CD1c-positive myeloid dendritic cell (primary cell): ENCODE measurements at regions not wholly inside any gene's neighbourhood (a gene's known extent, or its start where the extent isn't known, plus 50 kb on each side); places are given as distances from the start of the nearest gene placed in this dataset.
"Not testable (repeated sequence)": the region's sequence is repeated elsewhere in the genome, so short reads cannot be mapped to it uniquely, and the experiment has no call there.

Experiments
- DNase-seq: peaks from one replicate; pipeline ENCODE4 v3.0.0-alpha.2; 2016; ENCODE audit errors: extremely low spot score

GRCh38 chr4:148955564-148956297 is 513.5 kb upstream of the NR3C2 start:
- no peak for DNase-seq

GRCh38 chr4:148954011-148954749 is 512.0 kb upstream of the NR3C2 start:
- DNase-seq, result no peak

GRCh38 chr4:148951346-148951745 is 509.1 kb upstream of the NR3C2 start:
- no peak for DNase-seq

- no peak for DNase-seq
Observed at GRCh38 chr4:148946271-148946670, 504.1 kb upstream of the NR3C2 start.

- no peak for DNase-seq
Observed at GRCh38 chr4:148944839-148945219, 502.6 kb upstream of the NR3C2 start.

GRCh38 chr4:148944136-148944838 is 502.1 kb upstream of the NR3C2 start:
- DNase-seq, result no peak

- DNase-seq, result no peak
Observed at GRCh38 chr4:148934926-148935578, 492.8 kb upstream of the NR3C2 start.

GRCh38 chr4:148926276-148927260 is 484.4 kb upstream of the NR3C2 start:
- no peak for DNase-seq

- DNase-seq, result no peak
Observed at GRCh38 chr4:148923881-148924280, 481.7 kb upstream of the NR3C2 start.

GRCh38 chr4:148922497-148922896 is 480.3 kb upstream of the NR3C2 start:
- DNase-seq, result no peak

GRCh38 chr4:148914734-148915133 is 472.5 kb upstream of the NR3C2 start:
- no peak for DNase-seq

- no peak for DNase-seq
Observed at GRCh38 chr4:148914301-148914700, 472.1 kb upstream of the NR3C2 start.

GRCh38 chr4:148903388-148903787 is 461.2 kb upstream of the NR3C2 start:
- no peak for DNase-seq

GRCh38 chr4:148901075-148901705 is 459.0 kb upstream of the NR3C2 start:
- DNase-seq, result no peak

GRCh38 chr4:148898139-148898538 is 455.9 kb upstream of the NR3C2 start:
- not testable (repeated sequence) for DNase-seq

GRCh38 chr4:148893095-148893494 is 450.9 kb upstream of the NR3C2 start:
- DNase-seq, result no peak

- no peak for DNase-seq
Observed at GRCh38 chr4:148883891-148884290, 441.7 kb upstream of the NR3C2 start.

GRCh38 chr4:148883435-148883834 is 441.2 kb upstream of the NR3C2 start:
- DNase-seq, result no peak

- no peak for DNase-seq
Observed at GRCh38 chr4:148881860-148882643, 439.8 kb upstream of the NR3C2 start.

- no peak for DNase-seq
Observed at GRCh38 chr4:148874331-148874730, 432.1 kb upstream of the NR3C2 start.
